ENCODE measurements at regions not wholly inside any gene's neighbourhood (a gene's known extent, or its start where the extent isn't known, plus 50 kb on each side); places are given as distances from the start of the nearest gene placed in this dataset.

- Histone ChIP-seq H3K9me3 (ENCODE audit: low read length) (peaks cover 2% of the 10 kb centered on the region), H3K27me3 (ENCODE audit: insufficient read depth, low read length) (peaks cover 3% of the 10 kb centered on the region; the same call in 1 of the 2 replicates), H2AFZ (ENCODE audit: low read length) (no peak overlapping the region), H3K79me2 (ENCODE audit: insufficient read depth, low read length) (no peaks in the 10 kb centered on the region), H3K36me3 (ENCODE audit: insufficient read depth, low read length) (no peaks in the 10 kb centered on the region), H3K9ac (ENCODE audit: low read length) (no peak overlapping the region), H3F3A (ENCODE audit: insufficient read depth, low read length) (no peaks in the 10 kb centered on the region), H4K20me1 (ENCODE audit: insufficient read depth, low read length) (no peaks in the 10 kb centered on the region), H3K27ac (ENCODE audit: low read depth, low read length, poor library complexity, severe bottlenecking) (no peak overlapping the region), H3K4me1 (ENCODE audit: insufficient read depth, low read length, severe bottlenecking) (no peaks in the 10 kb centered on the region), H3K9me2 (ENCODE audit: low read depth, low read length) (no peaks in the 10 kb centered on the region), H3K4me2 (ENCODE audit: low read length) (no peak overlapping the region), H3K4me3 (ENCODE audit: low read depth, low read length, poor library complexity, severe bottlenecking) (no peak overlapping the region)
- TF ChIP-seq, protein P1, sequence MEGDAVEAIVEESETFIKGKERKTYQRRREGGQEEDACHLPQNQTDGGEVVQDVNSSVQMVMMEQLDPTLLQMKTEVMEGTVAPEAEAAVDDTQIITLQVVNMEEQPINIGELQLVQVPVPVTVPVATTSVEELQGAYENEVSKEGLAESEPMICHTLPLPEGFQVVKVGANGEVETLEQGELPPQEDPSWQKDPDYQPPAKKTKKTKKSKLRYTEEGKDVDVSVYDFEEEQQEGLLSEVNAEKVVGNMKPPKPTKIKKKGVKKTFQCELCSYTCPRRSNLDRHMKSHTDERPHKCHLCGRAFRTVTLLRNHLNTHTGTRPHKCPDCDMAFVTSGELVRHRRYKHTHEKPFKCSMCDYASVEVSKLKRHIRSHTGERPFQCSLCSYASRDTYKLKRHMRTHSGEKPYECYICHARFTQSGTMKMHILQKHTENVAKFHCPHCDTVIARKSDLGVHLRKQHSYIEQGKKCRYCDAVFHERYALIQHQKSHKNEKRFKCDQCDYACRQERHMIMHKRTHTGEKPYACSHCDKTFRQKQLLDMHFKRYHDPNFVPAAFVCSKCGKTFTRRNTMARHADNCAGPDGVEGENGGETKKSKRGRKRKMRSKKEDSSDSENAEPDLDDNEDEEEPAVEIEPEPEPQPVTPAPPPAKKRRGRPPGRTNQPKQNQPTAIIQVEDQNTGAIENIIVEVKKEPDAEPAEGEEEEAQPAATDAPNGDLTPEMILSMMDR (IDR thresholded peaks at IDR 0.05; ENCODE audit: low read length): no peak
- TF ChIP-seq EZH2 (IDR thresholded peaks at IDR 0.05; ENCODE audit: borderline replicate concordance, low read length): no peak
These were observed 266.0 kb downstream of the VPS13C start for GRCh38 chr15:61794276-61794675.

DNA sequence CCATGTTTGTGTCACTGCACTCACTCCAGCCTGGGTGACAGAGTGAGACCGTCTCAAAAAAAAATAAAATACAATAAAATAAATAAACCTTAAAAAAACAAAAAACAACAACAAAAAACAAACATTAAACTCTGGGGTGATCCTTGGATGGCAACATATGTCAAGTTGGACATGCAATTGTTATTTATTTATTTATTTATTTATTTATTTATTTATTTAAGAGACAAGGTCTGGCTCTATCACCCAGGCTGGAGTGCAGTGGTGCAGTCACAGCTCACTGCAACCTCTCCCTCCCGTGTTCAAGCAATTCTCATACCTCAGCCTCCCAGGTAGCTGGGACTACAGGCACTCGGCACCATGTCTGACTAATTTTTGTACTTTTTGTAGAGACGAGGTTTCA, 275.5 kb downstream of the VPS13C start:
- TF ChIP-seq, protein P1 (IDR thresholded peaks at IDR 0.05; ENCODE audit: low read length): no peak
- TF ChIP-seq EZH2 (IDR thresholded peaks at IDR 0.05; ENCODE audit: borderline replicate concordance, low read length): no peak
- peaks cover 3% of the 10 kb centered on the region for H3K9me3 ChIP-seq (ENCODE audit: low read length)
- H3K27me3 ChIP-seq (ENCODE audit: insufficient read depth, low read length): no peaks in the 10 kb centered on the region
- no peak overlapping the region for H3K9ac ChIP-seq (ENCODE audit: low read length)
- H3K4me2 ChIP-seq (ENCODE audit: low read length): no peak overlapping the region
- no peaks in the 10 kb centered on the region for H3K79me2 ChIP-seq (ENCODE audit: insufficient read depth, low read length)
- H3K4me1 ChIP-seq (ENCODE audit: insufficient read depth, low read length, severe bottlenecking): no peaks in the 10 kb centered on the region
- no peaks in the 10 kb centered on the region for H3K36me3 ChIP-seq (ENCODE audit: insufficient read depth, low read length)
- no peaks in the 10 kb centered on the region for H3F3A ChIP-seq (ENCODE audit: insufficient read depth, low read length)
- no peak overlapping the region for H3K4me3 ChIP-seq (ENCODE audit: low read depth, low read length, poor library complexity, severe bottlenecking)
- no peak overlapping the region for H3K27ac ChIP-seq (ENCODE audit: low read depth, low read length, poor library complexity, severe bottlenecking)
- no peaks in the 10 kb centered on the region for H4K20me1 ChIP-seq (ENCODE audit: insufficient read depth, low read length)
- H3K9me2 ChIP-seq (ENCODE audit: low read depth, low read length): no peaks in the 10 kb centered on the region
- no peak overlapping the region for H2AFZ ChIP-seq (ENCODE audit: low read length)

GRCh38 chr15:61780278-61780980, 279.8 kb downstream of the VPS13C start:
- Histone ChIP-seq H4K20me1 (ENCODE audit: insufficient read depth, low read length) (no peaks in the 10 kb centered on the region), H3K4me3 (ENCODE audit: low read depth, low read length, poor library complexity, severe bottlenecking) (no peak overlapping the region), H3F3A (ENCODE audit: insufficient read depth, low read length) (no peaks in the 10 kb centered on the region), H3K27me3 (ENCODE audit: insufficient read depth, low read length) (no peaks in the 10 kb centered on the region), H2AFZ (ENCODE audit: low read length) (no peak overlapping the region), H3K9me2 (ENCODE audit: low read depth, low read length) (no peaks in the 10 kb centered on the region), H3K36me3 (ENCODE audit: insufficient read depth, low read length) (no peaks in the 10 kb centered on the region), H3K79me2 (ENCODE audit: insufficient read depth, low read length) (no peaks in the 10 kb centered on the region), H3K9ac (ENCODE audit: low read length) (no peak overlapping the region), H3K27ac (ENCODE audit: low read depth, low read length, poor library complexity, severe bottlenecking) (no peak overlapping the region), H3K4me1 (ENCODE audit: insufficient read depth, low read length, severe bottlenecking) (no peaks in the 10 kb centered on the region), H3K4me2 (ENCODE audit: low read length) (no peak overlapping the region), H3K9me3 (ENCODE audit: low read length) (no peaks in the 10 kb centered on the region)
- TF ChIP-seq EZH2 (IDR thresholded peaks at IDR 0.05; ENCODE audit: borderline replicate concordance, low read length): no peak
- TF ChIP-seq, protein P1 (IDR thresholded peaks at IDR 0.05; ENCODE audit: low read length): no peak
